ENCODE measurements at regions not wholly inside any gene's neighbourhood (a gene's known extent, or its start where the extent isn't known, plus 50 kb on each side); places are given as distances from the start of the nearest gene placed in this dataset.
"Not testable (repeated sequence)": the region's sequence is repeated elsewhere in the genome, so short reads cannot be mapped to it uniquely, and the experiment has no call there.

DNA sequence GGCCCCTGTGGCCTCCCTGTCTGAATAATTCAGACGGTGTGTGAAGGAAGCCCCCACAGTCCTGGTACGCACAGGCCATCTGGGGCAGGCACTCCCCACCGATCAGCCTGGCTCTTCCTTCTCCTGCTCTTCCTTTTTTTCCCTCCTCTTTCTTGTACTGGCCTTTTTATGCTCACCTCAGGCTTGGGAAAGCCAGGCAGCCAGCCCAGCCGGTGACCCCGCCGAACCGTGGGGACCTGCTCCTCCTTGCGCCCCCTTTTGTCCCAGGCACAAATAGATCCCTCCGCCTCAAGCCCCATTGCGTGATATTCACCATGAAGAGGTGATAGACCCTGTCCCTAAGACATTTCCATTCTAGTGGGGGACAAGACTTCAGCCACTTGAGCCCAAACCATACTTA lies 80.2 kb upstream of the BRD7 start:
- no peak for DNase-seq

DNA sequence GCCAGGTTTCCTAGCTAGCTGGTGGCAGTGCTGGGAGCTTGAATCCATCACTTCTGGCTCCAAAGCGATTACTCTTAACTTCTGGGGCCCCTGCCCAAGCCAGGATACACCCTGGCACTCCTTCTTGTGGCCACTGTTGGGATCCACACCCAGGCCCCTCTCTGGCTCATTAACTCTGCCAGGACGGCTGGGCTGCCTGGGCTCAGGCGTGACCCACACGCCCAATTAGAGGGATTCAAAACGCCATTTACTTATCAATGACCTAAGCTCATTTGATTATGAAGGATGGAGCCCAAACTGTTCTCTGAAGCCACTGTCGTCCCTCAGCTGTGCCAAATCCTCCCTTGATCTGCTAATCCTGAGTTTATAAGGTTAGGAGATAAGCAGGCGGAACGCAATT lies 79.7 kb upstream of the BRD7 start:
- no peak for DNase-seq

DNA sequence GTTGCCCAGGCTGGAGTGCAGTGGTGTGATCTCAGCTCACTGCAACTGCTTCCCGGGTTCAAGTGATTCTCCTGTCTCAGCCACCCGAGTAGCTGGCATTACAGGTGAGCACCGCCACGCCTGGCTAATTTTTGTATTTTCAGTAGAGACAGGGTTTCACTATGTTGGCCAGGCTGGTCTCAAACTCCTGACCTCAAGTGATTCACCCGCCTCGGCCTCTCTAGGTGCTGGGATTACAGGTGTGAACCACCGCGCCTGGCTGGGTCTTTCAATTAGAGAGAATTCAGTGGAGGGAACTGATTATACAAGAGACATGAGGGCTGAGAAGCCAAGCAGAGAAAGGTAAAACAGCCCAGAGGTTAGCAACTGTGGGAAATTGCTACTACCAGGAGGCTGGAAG lies 78.6 kb upstream of the BRD7 start:
- DNase-seq: not testable (repeated sequence)

DNA sequence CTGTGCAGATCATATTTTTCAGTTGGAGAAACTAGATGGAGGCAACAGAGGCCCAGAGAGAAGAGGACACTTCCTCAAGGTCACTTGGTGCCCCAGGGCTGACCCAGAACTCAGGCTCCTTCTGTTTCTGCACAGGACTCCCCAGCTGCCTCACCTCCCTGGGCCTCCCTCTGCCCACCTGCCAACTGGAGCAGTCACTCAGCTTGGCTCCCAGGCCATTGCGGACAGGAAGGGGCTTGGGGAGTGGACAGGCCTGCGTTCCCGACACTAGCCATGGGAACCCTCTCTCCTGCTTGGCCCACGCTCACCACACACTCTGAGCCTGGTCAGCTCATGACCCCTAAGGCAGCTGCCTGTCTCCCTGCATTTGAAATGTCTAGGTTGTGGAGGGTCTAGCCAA lies 78.1 kb upstream of the BRD7 start:
- no peak for DNase-seq

DNA sequence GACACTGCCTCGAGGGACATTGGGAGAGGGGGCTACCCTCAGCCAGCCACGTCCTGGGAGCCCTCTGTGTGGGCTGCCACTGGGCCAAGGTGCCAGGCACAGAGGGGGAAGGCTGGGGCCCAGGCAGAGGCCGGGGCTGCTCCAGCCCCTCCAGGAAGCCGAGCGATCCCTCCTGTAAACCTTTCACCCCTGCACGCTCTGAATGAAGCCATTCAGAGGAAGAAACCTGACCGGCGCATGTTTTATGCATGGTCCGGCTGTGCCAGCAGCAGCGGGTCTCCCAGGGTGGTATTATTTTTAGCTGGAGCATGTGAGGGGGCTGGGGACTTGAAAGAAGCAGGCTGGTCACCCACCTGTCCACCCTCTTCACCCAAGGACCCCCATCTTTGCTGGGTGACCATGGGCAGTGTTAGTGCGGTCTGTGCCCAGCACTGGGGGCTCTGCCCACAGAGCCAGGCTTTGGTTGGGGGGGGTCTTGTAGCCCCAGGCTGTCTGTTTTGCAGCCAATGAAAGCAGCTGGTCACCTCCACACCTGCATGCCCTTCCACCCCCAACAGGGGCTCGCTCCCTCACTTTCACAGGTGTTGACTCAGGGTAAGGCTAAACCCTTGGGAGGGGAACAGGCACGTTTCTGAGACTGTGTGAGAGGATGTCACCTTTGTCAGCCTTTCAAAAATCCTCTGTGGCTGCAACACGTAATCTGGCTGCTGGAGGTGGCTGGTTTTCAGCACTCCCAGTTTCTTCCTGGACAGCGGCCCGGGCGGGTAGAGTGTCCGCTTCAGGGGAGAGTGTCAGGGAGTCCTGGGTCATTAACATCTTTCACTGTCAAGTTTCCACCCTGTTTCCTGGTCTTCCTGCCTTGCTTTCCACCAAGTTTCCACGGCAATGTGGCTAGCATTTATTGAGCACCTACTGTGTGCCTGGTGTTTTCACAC lies 77.1 kb upstream of the BRD7 start:
- DNase-seq: no peak

DNA sequence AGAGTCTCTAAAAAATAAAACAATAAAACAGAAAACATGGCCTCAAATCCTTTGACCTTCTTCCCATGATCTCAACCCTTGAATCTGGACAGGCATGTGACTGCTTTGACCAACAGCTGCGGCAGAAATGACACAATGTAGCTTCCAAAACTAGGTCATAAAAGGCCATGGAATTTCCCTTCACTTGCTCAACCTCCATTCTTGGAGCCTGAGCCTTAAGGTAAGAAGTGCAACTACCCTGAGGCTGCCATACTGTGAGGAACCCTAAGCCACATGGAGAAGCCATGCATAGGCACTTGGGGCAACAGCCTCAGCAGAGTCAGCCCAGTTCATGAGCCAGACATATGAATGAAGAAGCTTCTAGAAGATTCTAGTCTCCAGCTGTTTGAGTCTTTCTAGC lies 75.7 kb upstream of the BRD7 start:
- DNase-seq: peak; percentile 62 to 72 (median 69)

DNA sequence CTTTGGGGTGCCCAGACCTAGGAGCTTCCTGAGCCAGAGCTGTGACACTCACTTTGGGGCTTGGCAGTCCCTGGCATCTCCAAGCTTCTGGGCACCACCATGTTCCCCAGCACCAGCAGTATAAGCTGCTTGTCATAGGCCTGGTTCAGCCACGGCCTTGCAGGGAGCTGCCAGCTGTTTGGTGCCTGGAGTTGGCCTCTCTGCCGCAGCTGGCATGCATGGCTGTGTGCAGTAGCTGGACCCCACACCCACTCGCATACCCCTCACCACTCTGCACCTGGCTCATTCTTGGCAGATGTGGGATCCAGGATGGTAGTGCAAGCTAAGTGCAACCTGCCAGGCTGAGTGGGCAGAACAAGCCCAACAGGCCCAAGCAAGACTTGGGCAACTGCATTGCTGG lies 73.4 kb upstream of the BRD7 start:
- DNase-seq: no peak

DNA sequence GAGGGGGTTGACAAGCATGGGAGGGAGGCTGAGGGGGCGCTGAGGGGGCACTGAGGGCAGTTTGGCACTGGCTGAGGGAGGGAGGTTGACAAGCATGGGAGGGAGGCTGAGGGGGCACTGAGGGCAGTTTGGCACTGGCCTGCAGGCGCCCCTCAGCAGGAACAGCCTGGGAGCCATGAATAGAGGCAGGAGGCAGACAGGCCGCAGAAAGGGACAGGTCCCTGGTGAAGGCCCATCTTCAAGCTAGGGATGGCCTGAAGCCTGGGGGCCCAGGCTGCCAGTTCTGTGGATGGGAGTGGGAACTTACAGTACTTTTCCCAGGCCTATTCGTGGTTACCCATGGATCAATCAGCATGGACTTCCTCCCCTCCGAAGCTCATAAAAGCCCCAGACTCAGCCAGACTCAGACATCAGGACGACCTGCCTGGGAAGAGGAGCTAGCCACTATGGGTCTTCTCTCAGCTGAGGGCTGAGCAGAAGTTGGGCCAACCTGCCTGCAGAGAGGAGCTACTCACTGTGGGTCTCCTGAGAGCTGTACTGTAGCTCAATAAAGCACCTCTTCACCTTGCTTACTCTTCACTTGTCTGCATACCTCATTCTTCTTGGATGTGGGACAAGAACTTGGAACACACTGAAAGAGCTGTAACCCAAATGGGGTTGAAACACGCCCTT lies 72.8 kb upstream of the BRD7 start:
- DNase-seq: no peak

DNA sequence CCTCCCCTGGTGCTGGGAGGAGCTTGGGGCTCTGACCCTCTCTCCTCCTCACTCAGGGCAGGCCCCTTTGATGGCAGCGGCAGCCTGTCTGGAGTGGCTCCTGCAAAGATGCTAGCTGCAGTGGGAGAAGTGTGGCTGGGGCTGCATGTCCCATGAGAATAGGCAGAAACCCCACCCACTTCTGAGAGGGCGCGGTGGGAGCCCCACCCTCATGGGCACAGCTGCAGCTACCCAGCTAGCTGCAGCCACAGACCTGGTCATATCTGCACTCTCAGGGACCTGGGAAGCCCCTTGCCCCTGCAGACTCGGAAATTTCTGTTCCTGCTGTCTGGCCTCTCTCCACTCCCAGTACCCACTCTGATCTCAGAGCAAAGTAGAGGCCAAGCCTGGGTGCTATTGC lies 72.2 kb upstream of the BRD7 start:
- no peak for DNase-seq

DNA sequence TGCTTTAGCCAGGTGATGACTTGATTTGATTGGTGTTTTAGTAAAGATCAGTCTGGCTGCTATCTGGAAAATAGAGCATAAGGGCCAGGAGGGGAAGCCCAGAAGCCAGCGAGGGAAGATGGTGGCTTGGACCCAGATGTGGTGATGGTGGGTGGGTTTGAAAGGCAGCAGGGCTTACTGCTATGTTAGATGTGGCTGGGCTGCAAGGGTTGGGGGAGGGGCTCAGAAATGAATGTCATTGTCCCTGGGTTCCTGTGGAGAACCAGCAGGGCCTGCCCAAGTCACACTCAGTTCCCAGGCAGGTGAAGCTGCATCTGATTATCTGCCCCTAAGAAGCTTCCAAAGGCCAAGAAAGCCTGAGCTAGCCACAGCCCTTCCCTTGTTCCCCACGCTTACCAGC lies 71.7 kb upstream of the BRD7 start:
- DNase-seq: no peak

DNA sequence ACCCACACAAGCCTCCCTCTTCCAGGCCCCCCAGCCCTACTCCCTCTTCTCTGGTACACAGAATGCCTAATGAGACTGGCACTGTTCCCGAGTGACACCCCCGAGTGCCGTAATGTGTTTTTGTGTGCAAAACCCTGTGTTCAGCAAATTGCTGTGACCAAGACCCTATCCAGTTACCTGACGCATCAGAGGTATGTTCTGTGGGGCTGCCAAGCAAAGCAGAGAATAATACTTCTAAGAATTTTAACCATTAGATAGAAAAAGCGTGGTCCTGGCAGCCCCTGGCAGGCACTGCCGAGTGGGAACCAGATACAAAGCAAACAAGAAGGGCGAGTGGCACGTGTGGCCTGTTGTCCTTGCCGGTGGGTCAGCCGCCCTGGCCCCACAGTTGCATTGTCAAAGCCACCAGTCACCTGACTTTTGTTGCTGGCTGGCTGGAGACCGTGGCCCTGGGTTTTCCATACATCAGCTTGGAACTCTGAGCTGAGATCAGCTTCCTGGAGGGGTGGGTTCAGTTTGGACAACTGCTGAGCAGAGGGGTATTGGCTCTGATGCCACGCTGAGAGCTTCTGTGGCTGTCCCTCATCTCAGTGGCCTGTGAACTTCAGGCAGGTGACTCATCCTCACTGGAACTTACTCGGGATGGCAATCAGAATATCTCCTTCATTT lies 69.1 kb upstream of the BRD7 start:
- DNase-seq: no peak

DNA sequence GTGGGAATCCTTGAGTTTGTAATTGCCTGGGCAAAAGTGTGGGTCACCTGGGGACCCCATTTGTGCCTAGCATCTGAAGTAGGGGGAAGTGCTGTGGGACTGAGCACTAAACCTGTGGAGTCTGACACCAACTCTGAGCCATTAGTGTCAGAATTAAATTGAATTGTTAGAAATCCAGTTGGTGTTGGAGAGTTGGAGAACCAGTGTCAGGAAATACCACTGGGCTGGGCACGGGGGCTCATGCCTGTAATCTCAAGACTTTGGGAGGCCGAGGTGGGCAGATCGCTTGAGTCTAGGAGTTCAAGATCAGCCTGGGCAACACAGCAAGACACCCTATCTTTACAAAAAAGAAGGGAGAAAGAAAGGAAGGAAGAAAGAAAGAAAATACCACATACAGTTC lies 67.5 kb upstream of the BRD7 start:
- no peak for DNase-seq

DNA sequence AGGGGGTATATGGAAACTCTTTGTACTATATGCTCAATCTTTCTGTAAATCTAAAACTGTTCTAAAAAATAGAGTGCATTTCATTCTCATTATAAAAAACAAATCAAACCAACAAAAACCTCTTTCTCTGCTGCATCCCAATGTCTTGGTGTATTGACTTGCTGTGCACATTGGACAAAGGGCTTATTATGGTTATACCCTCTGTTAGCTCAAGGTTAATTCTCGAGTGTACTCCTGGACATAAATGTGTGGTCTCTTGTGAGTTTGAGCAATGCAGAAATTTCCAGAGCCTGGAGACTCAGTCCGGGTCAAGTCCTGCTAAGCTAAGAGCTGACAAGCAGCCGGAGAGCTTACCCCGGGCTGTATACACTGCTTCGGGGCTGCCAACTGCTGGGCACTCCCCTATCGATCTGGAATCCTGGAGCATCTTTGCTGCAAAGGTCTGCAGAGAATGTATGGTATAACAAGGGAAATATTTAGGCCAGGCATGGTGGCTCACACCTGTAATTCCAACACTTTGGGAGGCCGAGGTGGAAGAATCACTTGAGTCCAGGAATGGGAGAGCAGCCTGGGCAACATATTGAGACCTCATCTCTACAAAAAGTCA lies 66.2 kb upstream of the BRD7 start:
- no peak for DNase-seq

DNA sequence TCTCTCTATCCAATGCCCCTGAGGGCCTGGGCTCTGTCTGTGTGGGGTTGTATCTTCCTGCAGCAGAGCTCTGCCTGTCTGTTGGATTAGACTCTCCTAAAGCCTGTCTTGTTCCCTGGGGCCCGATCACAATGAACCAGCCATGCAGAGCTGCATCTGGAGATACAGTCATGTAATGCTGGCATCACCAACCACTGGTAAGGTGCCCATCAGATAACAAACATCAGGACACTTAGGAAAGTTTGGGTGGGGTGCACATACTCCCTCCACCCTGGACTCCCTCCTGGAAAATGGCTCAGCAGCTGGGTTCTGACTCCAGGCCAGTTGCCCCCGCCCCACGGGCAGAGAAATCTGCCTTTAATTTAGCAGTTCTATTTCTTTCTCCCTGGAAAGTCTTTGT lies 61.3 kb upstream of the BRD7 start:
- DNase-seq: no peak

DNA sequence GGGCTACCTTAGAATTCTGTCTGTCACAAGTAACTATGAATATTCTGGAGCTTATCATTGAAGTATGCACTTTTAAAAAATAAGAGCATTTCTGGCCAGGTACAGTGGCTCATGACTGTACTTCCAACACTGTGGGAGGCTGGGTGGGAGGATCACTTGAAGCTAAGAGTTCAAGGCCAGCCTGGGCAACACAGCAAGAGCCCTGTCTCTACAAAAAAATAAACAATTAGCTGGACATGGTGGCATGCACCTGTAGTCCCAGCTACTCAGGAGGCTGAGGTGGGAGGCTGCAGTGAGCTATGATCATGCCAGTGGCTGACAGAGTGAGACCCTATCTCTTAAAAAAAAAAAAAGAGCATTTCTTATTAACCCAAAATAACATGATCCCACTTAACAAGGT lies 60.0 kb upstream of the BRD7 start:
- DNase-seq: no peak

DNA sequence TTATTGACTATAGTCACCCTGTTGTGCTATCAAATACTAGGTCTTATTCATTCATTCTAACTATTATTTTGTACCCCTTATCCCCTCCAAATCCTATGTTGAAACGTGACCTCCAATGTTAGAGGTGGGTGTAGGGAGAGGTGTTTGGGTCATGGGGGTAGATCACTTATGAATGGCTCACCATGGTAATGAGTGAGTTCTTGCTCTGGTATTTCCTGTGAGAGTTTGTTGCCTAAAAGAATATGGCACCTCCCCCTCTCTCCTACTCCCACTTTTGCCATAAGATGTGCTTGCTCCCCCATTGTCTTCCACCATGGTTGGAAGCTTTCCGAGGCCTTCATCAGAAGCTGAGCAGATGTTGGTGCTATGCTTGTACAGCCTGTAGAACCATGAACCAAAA lies 59.3 kb upstream of the BRD7 start:
- DNase-seq: no peak

DNA sequence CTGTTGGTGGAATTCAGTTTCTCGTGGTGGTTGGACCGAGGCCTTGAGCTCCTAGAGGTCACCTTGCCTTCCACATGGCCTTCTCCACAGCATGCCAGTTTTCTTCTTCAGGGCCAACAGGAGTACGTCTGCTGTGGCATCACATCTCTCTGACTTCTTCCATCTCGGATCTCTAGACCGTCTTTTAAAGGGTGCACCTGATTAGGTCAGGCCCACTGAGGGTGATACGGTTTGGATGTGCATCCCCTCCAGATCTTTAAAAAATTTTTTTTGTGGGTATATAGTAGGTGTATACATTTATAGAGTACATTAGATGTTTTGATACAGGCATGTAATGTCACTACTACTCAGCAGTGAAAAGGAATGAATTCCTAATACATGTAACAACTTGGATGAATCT lies 58.3 kb upstream of the BRD7 start:
- DNase-seq: no peak

DNA sequence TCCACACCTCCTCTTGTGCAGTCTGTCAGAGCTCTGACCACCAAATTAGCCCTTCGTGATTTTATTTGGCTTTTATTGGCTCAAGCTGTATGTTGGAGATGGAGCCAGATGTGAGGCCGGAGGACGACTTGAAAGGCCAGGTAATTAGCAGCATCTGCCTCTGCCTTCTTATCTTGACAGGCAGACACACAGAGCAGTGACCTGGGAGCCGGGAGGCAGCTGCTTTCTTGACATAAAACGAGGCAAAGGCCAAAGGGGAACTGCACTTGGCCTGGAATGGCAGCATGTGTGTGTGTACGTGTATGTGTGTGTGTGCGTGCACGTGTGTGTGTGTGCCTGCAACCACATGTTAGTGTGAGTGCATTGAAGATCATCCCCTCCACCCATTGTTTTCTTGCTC lies 56.9 kb upstream of the BRD7 start:
- DNase-seq: no peak

DNA sequence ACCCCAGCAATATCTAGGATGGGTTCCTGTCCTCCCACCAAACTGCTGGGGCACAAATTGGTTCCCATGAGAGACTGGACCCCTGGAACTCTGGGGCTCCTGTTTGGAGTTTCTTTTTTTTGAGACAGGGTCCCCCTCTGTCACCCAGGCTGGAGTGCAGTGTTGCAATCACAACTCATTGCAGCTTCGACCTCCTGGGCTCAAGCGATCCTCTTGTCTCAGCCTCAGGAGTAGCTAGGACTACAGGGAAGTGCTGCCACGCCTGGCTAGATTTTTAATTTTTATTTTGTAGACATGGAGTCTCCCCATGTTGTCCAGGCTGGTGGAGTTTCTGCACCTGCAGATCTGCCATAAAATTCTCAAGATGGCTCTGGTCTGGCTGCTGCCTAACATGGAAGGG lies 56.3 kb upstream of the BRD7 start:
- no peak for DNase-seq

DNA sequence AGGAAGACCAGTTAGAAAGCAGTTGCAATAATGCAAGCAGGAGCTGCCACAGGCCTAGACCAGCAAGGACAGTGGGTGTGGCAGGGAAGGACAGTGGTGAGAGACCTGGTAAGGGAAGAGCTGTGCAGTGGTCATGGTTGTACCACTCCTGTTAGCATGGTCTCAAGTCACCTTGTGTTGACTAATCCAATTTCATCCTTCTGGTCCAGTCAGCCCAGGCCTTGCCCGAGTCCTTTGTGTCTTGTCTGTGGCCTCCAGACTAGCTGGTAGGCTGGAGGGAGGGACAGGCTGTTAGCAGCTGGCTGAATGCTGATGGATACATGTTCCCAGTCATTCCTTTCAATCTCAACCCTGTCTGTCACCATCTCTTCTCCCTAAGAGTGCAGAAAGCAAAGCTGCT lies 54.1 kb upstream of the BRD7 start:
- DNase-seq: no peak

DNA sequence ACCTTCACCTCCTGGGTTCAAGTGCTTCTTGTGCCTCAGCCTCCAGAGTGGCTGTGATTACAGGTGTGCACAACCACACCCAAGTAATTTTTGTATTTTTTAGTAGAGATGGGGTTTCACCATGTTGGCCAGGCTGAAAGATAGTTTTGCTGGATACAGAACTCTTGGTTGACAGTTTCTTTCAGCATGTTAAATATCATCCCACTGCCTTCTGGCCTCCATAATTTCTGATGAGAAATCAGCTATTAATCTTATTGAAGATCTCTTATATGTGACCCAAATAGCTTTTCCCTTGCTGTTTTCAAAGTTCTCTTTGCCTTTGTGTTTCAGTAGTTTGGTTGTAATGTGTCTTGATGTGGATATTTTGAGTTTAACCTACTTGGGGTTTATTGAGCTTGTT lies 50.3 kb upstream of the BRD7 start:
- no peak for DNase-seq

Measured in suppressor macrophage treated with lipopolysaccharide for 1 hour (primary cell).